Calu3 (cell line): ENCODE measurements at regions not wholly inside any gene's neighbourhood (a gene's known extent, or its start where the extent isn't known, plus 50 kb on each side); places are given as distances from the start of the nearest gene placed in this dataset.

Experiments used
- BruUV-seq: library from RNA; stranded (reverse); fragments of 400-500 nt; replicated peaks from 2 replicates; lab custom pipeline; 2021; lab: Mats Ljungman, UMichigan
- CTCF ChIA-PET: fragments of 300-600 bp; sonication (Branson Sonifier 250); formaldehyde crosslinking; loops from one replicate; lab custom pipeline; 2022; ENCODE audit warnings: antibody characterized with exemption; lab: Charles Lee
- DNase-seq: peaks from one replicate; pipeline ENCODE4 v3.0.0; 2022
- H3K27ac Mint-ChIP-seq: one replicate; pipeline ENCODE4 v1.8.0; 2022; ENCODE audit warnings: mixed read lengths; ENCODE audit not compliant: unreplicated experiment
- H3K27me3 Mint-ChIP-seq: one replicate; pipeline ENCODE4 v1.8.0; 2022; ENCODE audit warnings: mixed read lengths; ENCODE audit not compliant: unreplicated experiment
- H3K36me3 Mint-ChIP-seq: one replicate; pipeline ENCODE4 v1.8.0; 2022; ENCODE audit warnings: mild to moderate bottlenecking, moderate library complexity, mixed read lengths; ENCODE audit not compliant: insufficient read depth, unreplicated experiment
- H3K4me1 Mint-ChIP-seq: one replicate; pipeline ENCODE4 v1.8.0; 2022; ENCODE audit warnings: mild to moderate bottlenecking, low read depth, mixed read lengths; ENCODE audit not compliant: unreplicated experiment
- H3K4me3 Mint-ChIP-seq: one replicate; pipeline ENCODE4 v1.8.0; 2022; ENCODE audit warnings: mild to moderate bottlenecking, low read depth, moderate library complexity, mixed read lengths; ENCODE audit not compliant: unreplicated experiment
- H3K9me3 Mint-ChIP-seq: one replicate; pipeline ENCODE4 v1.8.0; 2022; ENCODE audit warnings: low read depth, mixed read lengths; ENCODE audit not compliant: unreplicated experiment
- intact Hi-C: fragments of 100-400 bp; cut with micrococcal nuclease; formaldehyde crosslinking; loops from one replicate; pipeline ENCODE4 v1.10.0; 2022; ENCODE audit not compliant: unreplicated experiment
- TF ChIP-seq, protein P1 (sequence below): fragments of 200-600 bp; IDR thresholded peaks from one replicate; pipeline ENCODE4 v1.8.0; 2022; ENCODE audit warnings: antibody characterized with exemption; ENCODE audit not compliant: unreplicated experiment

DNA sequence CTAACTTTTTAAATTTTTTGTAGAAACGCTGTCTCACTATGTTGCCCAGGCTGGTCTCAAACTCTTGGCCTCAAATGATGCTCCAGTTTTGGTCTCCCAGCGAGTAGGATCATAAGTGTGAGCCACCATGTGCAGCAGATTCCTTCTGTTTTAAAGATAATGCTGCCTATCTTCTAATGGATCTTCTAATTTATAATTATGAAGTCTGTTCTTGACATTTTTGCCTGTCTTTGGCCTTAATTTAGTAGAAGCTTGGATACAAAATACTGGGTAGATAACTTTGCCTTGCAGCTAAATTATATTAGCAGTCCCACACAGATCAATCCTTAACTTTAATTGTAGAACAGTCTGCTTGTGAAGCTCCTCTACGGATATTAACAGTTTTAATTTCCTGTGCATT, 566.6 kb upstream of the CDH8 start:
- intact Hi-C loops: no loop called here
- BruUV-seq: no TSS peak
- no peak overlapping the region for H3K27ac Mint-ChIP-seq
- peaks cover 19% of the 10 kb centered on the region for H3K9me3 Mint-ChIP-seq
- H3K4me3 Mint-ChIP-seq: no peak overlapping the region
- CTCF ChIA-PET: no interaction called here
- DNase-seq: no peak
- H3K4me1 Mint-ChIP-seq: no peaks in the 10 kb centered on the region
- no peaks in the 10 kb centered on the region for H3K36me3 Mint-ChIP-seq
- TF ChIP-seq, protein P1, sequence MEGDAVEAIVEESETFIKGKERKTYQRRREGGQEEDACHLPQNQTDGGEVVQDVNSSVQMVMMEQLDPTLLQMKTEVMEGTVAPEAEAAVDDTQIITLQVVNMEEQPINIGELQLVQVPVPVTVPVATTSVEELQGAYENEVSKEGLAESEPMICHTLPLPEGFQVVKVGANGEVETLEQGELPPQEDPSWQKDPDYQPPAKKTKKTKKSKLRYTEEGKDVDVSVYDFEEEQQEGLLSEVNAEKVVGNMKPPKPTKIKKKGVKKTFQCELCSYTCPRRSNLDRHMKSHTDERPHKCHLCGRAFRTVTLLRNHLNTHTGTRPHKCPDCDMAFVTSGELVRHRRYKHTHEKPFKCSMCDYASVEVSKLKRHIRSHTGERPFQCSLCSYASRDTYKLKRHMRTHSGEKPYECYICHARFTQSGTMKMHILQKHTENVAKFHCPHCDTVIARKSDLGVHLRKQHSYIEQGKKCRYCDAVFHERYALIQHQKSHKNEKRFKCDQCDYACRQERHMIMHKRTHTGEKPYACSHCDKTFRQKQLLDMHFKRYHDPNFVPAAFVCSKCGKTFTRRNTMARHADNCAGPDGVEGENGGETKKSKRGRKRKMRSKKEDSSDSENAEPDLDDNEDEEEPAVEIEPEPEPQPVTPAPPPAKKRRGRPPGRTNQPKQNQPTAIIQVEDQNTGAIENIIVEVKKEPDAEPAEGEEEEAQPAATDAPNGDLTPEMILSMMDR: no peak
- no peaks in the 10 kb centered on the region for H3K27me3 Mint-ChIP-seq

DNA sequence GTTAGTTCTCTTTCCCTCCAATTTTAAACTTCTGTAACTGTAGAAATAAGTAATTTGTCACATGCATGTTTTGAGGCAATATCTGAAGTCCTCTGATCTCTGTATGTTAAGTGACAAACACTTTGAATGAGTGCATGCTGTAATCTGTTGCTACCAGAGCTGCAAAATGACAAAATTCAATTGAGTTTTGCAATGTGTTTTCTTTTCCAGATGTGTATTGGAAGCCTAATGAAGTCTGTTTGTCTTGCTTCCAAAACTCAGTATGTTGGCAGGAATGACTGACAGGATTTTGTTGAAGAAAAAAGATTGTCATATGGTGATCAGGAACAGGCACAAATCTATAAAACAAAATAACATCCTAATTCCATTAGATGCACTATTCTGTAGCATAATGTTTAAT, 561.6 kb upstream of the CDH8 start:
- no peak for DNase-seq
- Mint-ChIP-seq H3K4me1 (no peaks in the 10 kb centered on the region), H3K27ac (no peak overlapping the region), H3K4me3 (no peak overlapping the region), H3K9me3 (peaks cover 19% of the 10 kb centered on the region), H3K36me3 (no peaks in the 10 kb centered on the region), H3K27me3 (no peaks in the 10 kb centered on the region)
- intact Hi-C loops: no loop called here
- no TSS peak for BruUV-seq
- CTCF ChIA-PET: no interaction called here
- TF ChIP-seq, protein P1: no peak

DNA sequence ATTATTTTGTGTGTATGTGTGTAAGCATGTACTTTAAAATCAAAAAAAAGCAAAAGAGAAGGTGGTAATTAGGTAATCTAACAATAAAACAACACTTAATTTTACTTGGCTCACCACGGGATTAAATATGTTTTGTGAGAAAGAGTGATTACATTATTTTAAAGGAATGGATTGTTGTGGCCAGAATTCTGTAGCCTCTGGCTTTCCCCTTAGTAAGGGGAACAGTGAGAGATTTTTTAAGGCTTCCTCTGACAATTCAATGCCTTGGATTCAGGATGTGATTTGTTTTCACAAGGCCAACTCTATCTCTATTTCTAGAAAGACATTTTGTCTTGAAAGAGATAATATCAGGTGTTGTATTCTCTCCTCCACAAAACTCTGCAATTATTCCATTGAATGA, 560.3 kb upstream of the CDH8 start:
- DNase-seq: no peak
- H3K27me3 Mint-ChIP-seq: no peaks in the 10 kb centered on the region

DNA sequence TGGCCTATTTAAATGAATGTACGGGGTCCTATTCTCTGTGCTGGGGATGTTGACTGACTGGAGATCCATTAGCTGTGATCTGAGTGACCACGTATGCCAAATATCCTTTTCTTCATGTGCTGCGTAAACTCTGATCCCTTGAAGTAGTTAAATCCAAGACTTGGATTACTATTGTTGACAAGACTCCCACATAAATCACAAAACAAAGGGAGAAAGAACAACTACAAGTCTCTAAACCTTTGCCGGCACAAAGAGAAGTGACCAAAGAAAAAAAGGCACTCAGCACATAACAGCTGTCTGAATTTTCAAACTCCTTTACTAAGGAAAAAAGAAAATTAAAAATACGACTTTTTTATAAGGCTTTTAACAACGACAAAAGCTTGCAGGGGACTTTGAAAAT, 559.9 kb upstream of the CDH8 start:
- H3K27ac Mint-ChIP-seq: no peak overlapping the region
- no peak overlapping the region for H3K4me3 Mint-ChIP-seq
- intact Hi-C loops: no loop called here
- no TSS peak for BruUV-seq
- DNase-seq: no peak
- no peaks in the 10 kb centered on the region for H3K36me3 Mint-ChIP-seq
- no peaks in the 10 kb centered on the region for H3K27me3 Mint-ChIP-seq
- TF ChIP-seq, protein P1: no peak
- no peaks in the 10 kb centered on the region for H3K4me1 Mint-ChIP-seq
- H3K9me3 Mint-ChIP-seq: peaks cover 11% of the 10 kb centered on the region
- CTCF ChIA-PET: no interaction called here

More for the DNA sequence above, 560.3 kb upstream of the CDH8 start:
- Mint-ChIP-seq H3K9me3 (peaks cover 14% of the 10 kb centered on the region), H3K4me3 (no peak overlapping the region), H3K27ac (no peak overlapping the region), H3K4me1 (no peaks in the 10 kb centered on the region), H3K36me3 (no peaks in the 10 kb centered on the region)
- TF ChIP-seq, protein P1: no peak
- CTCF ChIA-PET: no interaction called here
- no TSS peak for BruUV-seq
- intact Hi-C loops: no loop called here
